Left ventricle myocardium superior (tissue), 1 donor: ENCODE measurements at regions not wholly inside any gene's neighbourhood (a gene's known extent, or its start where the extent isn't known, plus 50 kb on each side); places are given as distances from the start of the nearest gene placed in this dataset.

Source experiments
- ATAC-seq: fragments of 200-7000 bp; cut with Tn5 transposase; one replicate; pipeline ENCODE4 v1.9.1; 2020; ENCODE audit warnings: mild to moderate bottlenecking, moderate library complexity
- DNase-seq: peaks from one replicate; pipeline ENCODE4 v3.0.0-alpha.2; 2020
- intact Hi-C: fragments of 100-400 bp; cut with micrococcal nuclease; formaldehyde crosslinking; loops from one replicate; pipeline ENCODE4 v1.11.0; 2022
- donor health status: DM: no; HTN: yes; CAD: no; lungs with severe emphysema.

- ATAC-seq (no peak), DNase-seq (no peak)
- intact Hi-C loops: no loop called here
These were observed 67.5 kb downstream of the ATP6V1G3 start for GRCh38 chr1:198472997-198473396.

- intact Hi-C loops: no loop called here
- ATAC-seq (no peak), DNase-seq (no peak)
These were observed 68.4 kb downstream of the ATP6V1G3 start for GRCh38 chr1:198472119-198472518.

- no peak for ATAC-seq
- intact Hi-C loops: loop anchor here (5.0 kb wide), 1 partner anchor 381 kb away; no protein-coding TSS in a partner anchor
- DNase-seq: no peak
These were observed 72.6 kb downstream of the ATP6V1G3 start for GRCh38 chr1:198467907-198468306.

- intact Hi-C loops: loop anchor here (5.0 kb wide), 1 partner anchor 380 kb away; no protein-coding TSS in a partner anchor
- no peak for ATAC-seq
- no peak for DNase-seq
These were observed 73.1 kb downstream of the ATP6V1G3 start for GRCh38 chr1:198467342-198467741.

GRCh38 chr1:198465201-198466144 lies 75.0 kb downstream of the ATP6V1G3 start:
- ATAC-seq: peak; percentile 39
- intact Hi-C loops: loop anchor here (5.0 kb wide), 1 partner anchor 378 kb away; no protein-coding TSS in a partner anchor

GRCh38 chr1:198463709-198464108 lies 76.8 kb downstream of the ATP6V1G3 start:
- no peak for DNase-seq
- intact Hi-C loops: no loop called here
- ATAC-seq: no peak

More at GRCh38 chr1:198465201-198466144, 75.0 kb downstream of the ATP6V1G3 start:
- DNase-seq: no peak

- intact Hi-C loops: no loop called here
- DNase-seq (no peak), ATAC-seq (no peak)
These were observed 78.0 kb downstream of the ATP6V1G3 start for GRCh38 chr1:198462365-198463019.

- intact Hi-C loops: no loop called here
- DNase-seq: no peak
- no peak for ATAC-seq
These were observed 84.5 kb downstream of the ATP6V1G3 start for GRCh38 chr1:198455966-198456365.

- DNase-seq: no peak
- intact Hi-C loops: no loop called here
- no peak for ATAC-seq
These were observed 90.6 kb downstream of the ATP6V1G3 start for GRCh38 chr1:198449727-198450433.

- DNase-seq (no peak), ATAC-seq (no peak)
- intact Hi-C loops: no loop called here
These were observed 91.2 kb downstream of the ATP6V1G3 start for GRCh38 chr1:198449261-198449660.

- intact Hi-C loops: no loop called here
- DNase-seq: no peak
- no peak for ATAC-seq
These were observed 93.0 kb downstream of the ATP6V1G3 start for GRCh38 chr1:198447468-198447867.

GRCh38 chr1:198445872-198446271 lies 94.6 kb downstream of the ATP6V1G3 start:
- intact Hi-C loops: no loop called here
- DNase-seq: no peak
- ATAC-seq: no peak

- ATAC-seq (no peak), DNase-seq (no peak)
- intact Hi-C loops: no loop called here
These were observed 95.7 kb downstream of the ATP6V1G3 start for GRCh38 chr1:198444792-198445191.

- ATAC-seq (no peak), DNase-seq (no peak)
- intact Hi-C loops: no loop called here
These were observed 96.9 kb downstream of the ATP6V1G3 start for GRCh38 chr1:198443365-198444233.

GRCh38 chr1:198440842-198441241 lies 99.6 kb downstream of the ATP6V1G3 start:
- ATAC-seq: no peak
- intact Hi-C loops: no loop called here
- no peak for DNase-seq

- intact Hi-C loops: no loop called here
- DNase-seq (no peak), ATAC-seq (no peak)
These were observed 103.1 kb downstream of the ATP6V1G3 start for GRCh38 chr1:198437332-198437731.

- intact Hi-C loops: no loop called here
- DNase-seq: no peak
- ATAC-seq: no peak
These were observed 104.2 kb downstream of the ATP6V1G3 start for GRCh38 chr1:198436276-198436675.

GRCh38 chr1:198435056-198435455 lies 105.4 kb downstream of the ATP6V1G3 start:
- DNase-seq (no peak), ATAC-seq (no peak)
- intact Hi-C loops: no loop called here

- intact Hi-C loops: no loop called here
- no peak for ATAC-seq
- no peak for DNase-seq
These were observed 116.0 kb downstream of the ATP6V1G3 start for GRCh38 chr1:198424441-198424840.
